HG03108 (cell line): ENCODE measurements at regions not wholly inside any gene's neighbourhood (a gene's known extent, or its start where the extent isn't known, plus 50 kb on each side); places are given as distances from the start of the nearest gene placed in this dataset.

Experiments used
- ATAC-seq: cut with Tn5 transposase; IDR thresholded peaks from one replicate; pipeline ENCODE4 v1.9.1; 2021; ENCODE audit warnings: moderate library complexity; ENCODE audit not compliant: unreplicated experiment

DNA sequence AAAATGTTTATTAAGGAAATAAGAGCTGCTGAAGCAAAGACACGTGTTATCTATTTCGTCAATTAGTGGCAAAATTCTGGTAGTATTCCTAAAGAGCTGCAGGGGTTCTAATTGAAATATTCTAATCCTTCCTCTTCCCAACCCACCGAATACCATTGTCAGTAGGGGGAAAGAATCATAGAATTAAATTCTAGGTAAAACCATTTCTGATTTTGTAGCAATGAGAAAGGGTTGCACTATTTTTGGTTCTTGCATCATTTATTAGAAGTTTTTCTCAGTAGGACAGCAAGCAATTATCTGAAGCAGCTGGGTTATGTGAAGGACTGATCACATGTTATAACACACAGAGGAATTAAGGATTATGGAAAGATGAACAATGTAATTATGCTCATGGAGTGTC lies 80.3 kb upstream of the SEMA6A start:
- no peak for ATAC-seq

DNA sequence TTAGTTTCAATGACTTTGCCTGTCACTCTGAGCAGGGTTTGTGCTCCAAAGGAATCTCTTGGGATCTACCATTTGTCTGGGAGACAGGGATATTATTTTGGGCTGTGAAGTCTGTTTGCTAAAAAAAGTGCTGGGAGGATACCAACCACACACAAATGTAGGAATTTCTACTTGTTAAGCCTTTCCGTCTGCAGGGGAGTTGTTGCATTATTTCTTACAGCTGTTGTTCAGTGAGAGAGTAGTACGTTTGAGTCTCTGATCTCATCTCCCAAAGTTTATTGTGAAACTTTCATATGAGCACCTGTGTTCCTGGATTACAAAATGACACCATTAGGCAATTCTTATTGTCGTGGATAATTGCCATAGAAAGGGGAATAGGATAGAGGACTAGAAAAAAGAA lies 78.3 kb upstream of the SEMA6A start:
- ATAC-seq = no peak

DNA sequence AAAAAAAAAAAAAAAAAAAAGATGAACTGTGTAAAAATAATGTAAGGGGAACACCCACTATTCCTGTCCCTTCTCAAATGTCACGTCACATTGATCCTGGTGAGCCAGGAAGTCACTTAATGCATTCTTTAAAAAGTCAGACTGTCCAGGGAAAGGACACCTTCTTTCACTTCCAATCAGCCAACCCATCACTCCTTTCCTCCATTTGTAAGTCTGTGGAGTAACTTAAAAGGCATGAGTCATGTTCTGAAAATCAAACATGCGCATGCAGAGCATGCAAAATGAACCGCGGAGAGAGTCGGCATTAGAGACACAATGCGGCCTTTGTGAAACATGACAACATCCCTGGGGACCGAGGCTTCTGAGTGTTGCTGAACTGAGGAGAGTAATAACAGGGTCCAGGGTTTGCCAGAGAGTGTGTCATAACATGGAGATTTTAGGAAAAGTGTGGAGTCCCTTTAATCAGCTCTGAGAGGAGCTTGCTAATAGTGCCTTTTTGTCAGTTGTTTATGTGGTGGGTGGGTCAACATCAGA lies 77.6 kb upstream of the SEMA6A start:
- ATAC-seq = peak; percentile 79

DNA sequence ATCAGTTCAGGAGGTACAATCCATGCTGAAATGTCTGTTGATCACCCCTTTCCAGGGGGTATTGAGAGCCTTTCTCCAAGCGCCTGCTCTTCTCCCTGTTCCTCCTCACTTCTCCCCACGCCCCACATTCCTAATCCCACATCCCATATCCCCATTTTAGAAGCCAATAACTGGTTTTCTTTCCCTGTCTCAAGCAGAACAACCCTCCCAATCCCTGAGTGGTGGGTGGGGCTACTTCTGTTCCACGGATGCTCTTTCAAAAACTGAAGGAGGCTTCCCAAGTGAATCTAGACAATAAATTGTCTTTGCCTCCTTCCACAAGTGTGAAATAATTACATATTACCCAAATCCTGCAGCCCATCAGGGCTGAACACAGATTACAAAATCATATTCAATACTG lies 77.0 kb upstream of the SEMA6A start:
- ATAC-seq = no peak

DNA sequence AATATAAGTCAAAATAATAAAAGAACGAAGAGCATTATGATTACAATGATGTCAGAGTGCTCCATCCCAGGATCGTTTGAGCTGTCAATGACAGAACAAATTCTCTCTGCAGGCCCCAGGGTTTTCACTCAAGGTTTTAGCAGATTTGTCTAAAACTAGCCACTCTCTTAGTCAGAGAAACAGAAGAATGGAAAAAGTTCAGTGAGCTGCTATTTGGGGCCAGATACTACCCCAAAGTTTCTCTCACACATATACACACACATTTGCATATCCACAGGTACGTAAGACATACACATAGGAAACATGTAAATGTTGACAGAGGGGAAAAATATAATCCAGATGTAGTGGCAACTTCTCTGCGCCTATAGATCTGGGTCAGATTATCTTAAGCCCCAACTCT lies 76.3 kb upstream of the SEMA6A start:
- no peak for ATAC-seq

DNA sequence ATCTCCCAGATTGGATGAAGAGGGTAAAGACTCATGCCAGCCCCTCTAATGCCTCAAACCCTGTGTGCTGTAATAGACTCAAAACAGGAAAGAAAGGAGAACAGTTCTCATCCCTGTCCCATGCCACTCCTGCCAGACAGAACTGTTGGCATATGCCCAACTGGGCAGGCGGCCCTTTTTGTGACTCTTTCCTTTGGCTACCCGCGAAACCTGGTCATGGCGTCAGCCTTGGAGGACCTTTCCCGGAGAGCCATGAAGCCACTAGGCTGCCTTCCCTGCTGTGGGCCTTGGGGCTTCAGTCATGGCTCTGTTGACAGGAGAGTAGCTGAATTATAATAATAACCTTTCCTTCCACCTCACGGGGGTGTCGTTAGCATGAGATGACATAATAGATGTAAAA lies 75.9 kb upstream of the SEMA6A start:
- ATAC-seq = no peak

DNA sequence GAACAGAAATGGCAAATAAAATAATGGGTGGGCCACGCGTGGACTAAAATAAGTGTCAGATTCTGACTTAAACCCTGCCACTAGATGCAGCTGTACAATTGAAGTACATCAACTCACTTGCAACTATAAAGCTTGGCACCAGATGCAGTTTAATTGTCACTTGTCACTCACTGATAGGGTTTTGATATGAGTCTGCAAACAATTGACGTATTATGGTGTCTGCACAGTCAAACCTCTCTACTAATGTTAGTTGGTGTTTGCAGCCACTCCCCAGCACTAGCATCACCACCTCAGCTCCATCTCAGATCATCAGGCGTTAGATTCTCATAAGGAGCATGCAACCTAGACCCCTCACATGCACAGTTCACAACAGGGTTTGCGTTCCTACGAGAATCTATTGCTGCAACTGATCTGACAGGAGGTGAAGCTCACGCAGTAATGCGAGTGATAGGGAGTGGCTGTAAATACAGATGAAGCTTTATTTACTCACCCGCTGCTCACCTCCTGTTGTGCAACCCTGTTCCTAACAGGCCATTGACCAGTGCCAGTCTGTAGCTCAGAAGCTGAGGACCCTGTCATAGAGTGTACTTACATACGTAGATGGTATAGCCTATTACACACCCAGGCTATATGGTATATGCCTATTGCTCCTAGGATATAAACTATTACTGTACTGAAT lies 72.1 kb upstream of the SEMA6A start:
- no peak for ATAC-seq

DNA sequence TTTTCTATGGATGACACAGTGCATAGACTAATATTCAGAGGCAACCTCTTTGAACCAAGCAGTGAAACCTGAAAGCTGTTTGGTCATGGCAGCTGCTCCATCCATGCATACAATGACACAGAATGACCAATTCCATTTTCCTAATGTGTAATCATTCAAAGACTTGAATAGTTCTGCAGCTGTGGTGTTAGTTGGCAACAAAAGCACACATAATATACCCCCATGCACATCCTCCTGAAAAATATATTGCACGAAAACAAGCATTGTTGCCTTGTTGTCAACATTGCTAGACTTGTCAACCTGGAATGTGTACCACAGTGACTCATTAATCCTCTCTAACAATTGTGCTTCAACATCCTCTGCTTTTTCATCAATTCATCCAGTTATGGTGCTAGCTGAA lies 71.0 kb upstream of the SEMA6A start:
- ATAC-seq = no peak

DNA sequence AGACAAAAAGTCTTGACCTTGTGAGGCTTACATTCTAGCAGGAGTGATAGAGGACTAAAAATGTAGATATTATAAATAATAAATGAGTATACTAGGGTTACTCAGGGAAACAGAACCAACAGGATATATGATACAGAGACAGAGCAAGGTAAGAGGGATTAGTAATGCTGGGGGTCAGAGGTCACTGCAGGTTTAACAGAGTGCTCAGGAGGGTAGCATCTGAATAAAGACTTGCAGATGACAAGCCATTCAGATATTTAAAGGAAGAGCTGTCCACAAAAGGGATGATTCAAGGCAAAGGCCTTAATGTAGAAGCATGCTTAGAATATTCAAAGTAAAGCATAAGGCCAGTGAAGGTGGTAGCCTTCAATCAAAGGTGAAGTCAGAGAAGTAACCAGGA lies 65.6 kb upstream of the SEMA6A start:
- ATAC-seq = no peak

DNA sequence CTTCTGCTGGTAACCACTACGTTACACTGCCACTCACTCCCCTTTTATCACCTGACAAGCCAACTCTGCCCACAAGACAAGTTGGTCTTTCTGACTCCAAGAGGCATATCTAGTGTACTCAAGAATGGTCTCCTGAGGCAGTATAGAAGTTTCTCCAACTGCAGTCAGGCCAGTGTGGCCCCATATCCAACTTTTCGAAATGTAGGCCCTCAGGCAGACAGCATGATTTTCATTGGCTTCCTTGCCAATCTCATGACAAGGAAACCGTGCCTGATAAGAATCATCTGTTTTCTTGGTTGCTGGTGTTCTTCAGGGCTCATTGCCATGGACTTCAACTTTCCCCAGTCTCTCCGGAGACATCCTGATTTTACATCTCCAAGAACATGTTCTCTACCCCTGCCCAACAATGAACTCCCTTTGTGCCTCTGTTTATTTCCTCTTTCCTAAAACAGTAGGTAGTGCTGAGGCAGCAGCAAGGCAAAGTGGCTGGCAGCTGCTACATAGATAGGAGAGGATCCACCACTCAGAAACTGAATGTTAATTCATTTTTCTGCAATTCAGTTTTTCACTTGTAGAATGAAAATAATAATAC lies 62.6 kb upstream of the SEMA6A start:
- ATAC-seq = no peak

DNA sequence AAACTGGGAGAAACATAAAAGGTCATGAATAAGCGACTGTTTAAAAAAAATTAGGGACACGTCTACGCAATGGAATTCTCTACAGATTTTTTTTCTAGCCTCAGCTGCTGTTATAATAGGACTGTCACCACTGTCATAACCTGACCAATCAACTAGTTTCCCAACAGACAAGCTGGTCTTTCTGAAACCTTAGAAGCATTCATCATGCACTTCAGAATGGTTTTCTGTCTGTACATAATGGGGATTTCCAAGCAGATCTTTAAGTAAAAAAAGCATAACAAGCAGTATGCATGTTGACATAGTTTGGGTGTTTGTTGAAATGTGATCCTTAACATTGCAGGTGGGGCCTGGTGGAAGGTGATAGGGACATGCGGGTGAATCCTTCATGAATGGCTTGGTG lies 58.3 kb upstream of the SEMA6A start:
- ATAC-seq = no peak

DNA sequence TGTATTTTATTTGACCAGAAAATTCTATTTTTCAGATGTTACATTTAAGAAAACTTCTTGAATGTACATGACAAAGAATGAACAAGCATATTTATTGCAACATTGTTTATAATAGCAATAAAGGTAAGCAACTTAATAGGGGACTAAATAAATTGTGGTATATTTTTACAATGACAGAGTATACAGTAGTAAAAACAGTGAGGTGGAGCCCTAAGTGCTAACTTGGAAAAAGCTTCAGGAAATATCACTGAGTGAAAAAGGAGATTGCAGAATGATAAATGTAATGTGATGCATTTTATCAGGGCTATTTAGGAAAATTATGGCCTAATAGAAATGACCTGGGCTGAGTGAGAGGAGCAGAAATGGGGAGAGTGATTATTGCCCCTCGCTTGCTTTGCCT lies 56.5 kb upstream of the SEMA6A start:
- no peak for ATAC-seq

DNA sequence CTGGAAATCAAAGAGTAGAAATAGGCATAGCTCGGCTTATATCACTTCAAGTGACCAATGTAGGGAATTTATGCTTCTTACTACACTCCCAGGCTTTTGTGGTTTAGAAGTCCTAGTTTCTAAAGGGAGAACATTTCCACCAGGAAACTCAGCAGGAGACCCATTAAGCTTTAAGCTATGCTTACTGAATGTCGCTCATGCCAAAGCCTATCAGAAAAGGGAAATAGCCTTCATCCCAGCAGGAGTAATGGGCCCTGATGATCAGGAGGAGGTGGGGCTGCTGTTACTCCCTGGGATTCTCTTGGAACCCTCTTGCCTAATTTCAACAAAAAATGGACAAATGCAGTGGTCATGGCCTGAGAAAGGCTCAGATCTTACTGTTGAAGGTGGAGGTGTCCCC lies 54.5 kb upstream of the SEMA6A start:
- no peak for ATAC-seq

DNA sequence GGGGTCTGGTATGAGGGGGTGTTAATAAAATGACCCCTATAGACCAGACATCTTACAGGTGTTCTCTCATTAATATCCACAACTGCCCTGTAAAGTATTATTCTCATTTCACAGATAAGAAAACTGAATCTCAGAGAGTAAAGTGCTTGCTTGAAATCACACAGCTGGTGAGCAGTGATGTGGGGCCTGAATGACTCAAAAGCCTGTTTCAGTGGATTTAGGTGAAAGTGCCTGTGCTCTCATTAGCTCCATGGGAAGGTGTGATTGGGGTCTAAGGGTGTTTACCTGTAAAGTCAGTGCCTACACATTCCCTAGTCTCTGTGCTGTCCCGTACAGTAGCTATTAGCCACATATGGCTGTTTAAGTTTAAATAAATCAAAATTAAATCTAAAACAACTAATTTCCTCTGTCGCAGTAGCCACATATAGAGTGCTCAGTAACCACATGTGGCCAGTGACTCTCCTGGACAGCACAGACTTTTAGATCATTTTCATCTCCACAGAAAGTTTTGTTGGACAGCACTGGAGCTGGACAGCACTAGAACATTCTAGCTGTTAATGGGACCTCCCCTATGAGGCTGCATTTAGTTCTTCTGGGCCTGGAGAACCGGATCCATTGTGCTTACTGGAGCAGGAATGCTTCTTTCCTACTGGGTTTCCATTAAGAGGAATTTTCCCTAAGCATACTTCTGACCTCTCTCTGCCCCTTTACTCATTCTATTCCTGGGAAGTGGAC lies 52.5 kb upstream of the SEMA6A start:
- no peak for ATAC-seq

DNA sequence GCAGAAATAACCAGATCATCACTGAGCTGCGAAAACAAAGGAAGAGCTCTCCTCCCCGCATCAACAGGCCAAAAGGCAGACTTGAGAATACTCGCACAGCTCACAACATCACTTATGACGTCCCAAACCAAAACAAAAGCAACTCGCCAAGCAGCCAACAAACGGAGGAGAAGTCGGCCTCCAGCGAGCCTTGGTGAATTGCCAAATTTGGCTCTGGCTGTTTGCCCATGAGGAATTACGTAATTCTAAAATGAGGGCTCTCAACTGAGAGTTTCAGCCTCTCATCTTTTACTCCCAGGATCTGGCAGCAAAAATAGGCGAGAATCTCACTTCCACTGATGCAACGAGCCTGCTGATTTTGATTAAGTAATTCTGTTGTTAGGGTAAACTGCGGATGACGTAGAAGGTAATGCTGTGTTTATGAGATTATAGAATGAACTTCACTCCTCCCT lies 51.7 kb upstream of the SEMA6A start:
- no peak for ATAC-seq
